Breast epithelium (tissue), 3 donors: ENCODE measurements at regions not wholly inside any gene's neighbourhood (a gene's known extent, or its start where the extent isn't known, plus 50 kb on each side); places are given as distances from the start of the nearest gene placed in this dataset.

ENCODE experiments used
- POLR2A ChIP-seq: fragments of 450-650 bp; IDR thresholded peaks from one replicate; pipeline ENCODE4 v1.6.1; 2016; ENCODE audit warnings: antibody characterized with exemption, mild to moderate bottlenecking, moderate library complexity
- POLR2AphosphoS5 ChIP-seq, 3 donors: sonication (generic); formaldehyde crosslinking; IDR thresholded peaks; one replicate each; pipeline ENCODE4 v1.6.1; 2017; ENCODE audit warnings: antibody characterized with exemption in 3 of 3
- TF ChIP-seq, protein P1 (sequence below), 3 donors: fragments of 450-650 bp; IDR thresholded peaks; one replicate each; pipeline ENCODE4 v1.5.1; 2016 to 2017; ENCODE audit warnings: antibody characterized with exemption in 3 of 3, mild to moderate bottlenecking in 3 of 3, moderate library complexity in 3 of 3

DNA sequence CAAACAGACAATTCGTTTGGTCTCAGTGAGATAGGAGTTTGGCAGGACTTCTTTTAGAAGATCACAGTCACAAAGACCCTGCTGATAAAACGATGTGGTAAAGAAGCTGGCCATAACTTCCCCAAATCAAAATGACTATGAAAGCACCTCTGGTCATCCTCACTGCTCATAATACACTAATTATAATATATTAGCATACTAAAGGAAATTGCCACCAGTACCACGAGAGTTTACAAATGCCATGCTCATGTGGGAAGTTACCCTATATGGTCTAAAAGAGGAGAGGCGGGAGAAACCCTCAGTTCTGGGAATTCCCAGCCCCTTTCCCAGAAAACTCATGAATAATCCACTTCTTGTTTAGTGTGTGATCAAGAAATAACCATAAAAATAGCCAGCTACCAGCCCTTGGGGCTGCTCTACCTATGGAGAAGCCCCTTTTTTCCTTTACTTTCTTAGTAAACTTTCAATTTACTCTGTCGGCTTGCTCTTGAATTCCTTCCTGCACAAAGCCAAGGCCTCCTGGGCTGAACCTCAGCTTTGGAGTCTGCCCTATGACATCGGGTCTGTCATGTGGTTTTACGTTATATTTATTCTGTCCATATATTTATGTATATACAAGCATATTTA, 115.8 kb upstream of the IGSF10 start:
- TF ChIP-seq, protein P1, sequence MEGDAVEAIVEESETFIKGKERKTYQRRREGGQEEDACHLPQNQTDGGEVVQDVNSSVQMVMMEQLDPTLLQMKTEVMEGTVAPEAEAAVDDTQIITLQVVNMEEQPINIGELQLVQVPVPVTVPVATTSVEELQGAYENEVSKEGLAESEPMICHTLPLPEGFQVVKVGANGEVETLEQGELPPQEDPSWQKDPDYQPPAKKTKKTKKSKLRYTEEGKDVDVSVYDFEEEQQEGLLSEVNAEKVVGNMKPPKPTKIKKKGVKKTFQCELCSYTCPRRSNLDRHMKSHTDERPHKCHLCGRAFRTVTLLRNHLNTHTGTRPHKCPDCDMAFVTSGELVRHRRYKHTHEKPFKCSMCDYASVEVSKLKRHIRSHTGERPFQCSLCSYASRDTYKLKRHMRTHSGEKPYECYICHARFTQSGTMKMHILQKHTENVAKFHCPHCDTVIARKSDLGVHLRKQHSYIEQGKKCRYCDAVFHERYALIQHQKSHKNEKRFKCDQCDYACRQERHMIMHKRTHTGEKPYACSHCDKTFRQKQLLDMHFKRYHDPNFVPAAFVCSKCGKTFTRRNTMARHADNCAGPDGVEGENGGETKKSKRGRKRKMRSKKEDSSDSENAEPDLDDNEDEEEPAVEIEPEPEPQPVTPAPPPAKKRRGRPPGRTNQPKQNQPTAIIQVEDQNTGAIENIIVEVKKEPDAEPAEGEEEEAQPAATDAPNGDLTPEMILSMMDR (IDR thresholded peaks at IDR 0.05), result no peak
- TF ChIP-seq POLR2A (no peak), POLR2AphosphoS5 (IDR thresholded peaks at IDR 0.05) (no peak)
